GM18520 (cell line): ENCODE measurements at regions not wholly inside any gene's neighbourhood (a gene's known extent, or its start where the extent isn't known, plus 50 kb on each side); places are given as distances from the start of the nearest gene placed in this dataset.
"Not testable (repeated sequence)": the region's sequence is repeated elsewhere in the genome, so short reads cannot be mapped to it uniquely, and the experiment has no call there.

Source experiments
- ATAC-seq: cut with Tn5 transposase; IDR thresholded peaks from one replicate; pipeline ENCODE4 v1.9.1; 2021; ENCODE audit not compliant: unreplicated experiment

- no peak for ATAC-seq
These were observed 1169.4 kb upstream of the CELF2 start for GRCh38 chr10:9848278-9848677.

GRCh38 chr10:9848981-9849380 is 1168.7 kb upstream of the CELF2 start:
- ATAC-seq, result no peak

- no peak for ATAC-seq
These were observed 1167.3 kb upstream of the CELF2 start for GRCh38 chr10:9850415-9850814.

- ATAC-seq, result no peak
These were observed 1165.9 kb upstream of the CELF2 start for GRCh38 chr10:9851808-9852207.

GRCh38 chr10:9853405-9854355 is 1164.0 kb upstream of the CELF2 start:
- ATAC-seq, result no peak

- not testable (repeated sequence) for ATAC-seq
These were observed 1162.2 kb upstream of the CELF2 start for GRCh38 chr10:9855451-9855850.

GRCh38 chr10:9858816-9859215 is 1158.9 kb upstream of the CELF2 start:
- no peak for ATAC-seq

GRCh38 chr10:9860045-9860444 is 1157.6 kb upstream of the CELF2 start:
- ATAC-seq, result no peak

- ATAC-seq, result no peak
These were observed 1154.0 kb upstream of the CELF2 start for GRCh38 chr10:9863559-9864121.

GRCh38 chr10:9868499-9868898 is 1149.2 kb upstream of the CELF2 start:
- ATAC-seq, result no peak

GRCh38 chr10:9869205-9869604 is 1148.5 kb upstream of the CELF2 start:
- no peak for ATAC-seq

- ATAC-seq, result no peak
These were observed 1148.0 kb upstream of the CELF2 start for GRCh38 chr10:9869606-9870176.

- no peak for ATAC-seq
These were observed 1142.3 kb upstream of the CELF2 start for GRCh38 chr10:9875353-9875752.

- no peak for ATAC-seq
These were observed 1139.7 kb upstream of the CELF2 start for GRCh38 chr10:9877978-9878377.

- ATAC-seq, result no peak
These were observed 1139.3 kb upstream of the CELF2 start for GRCh38 chr10:9878383-9878782.

GRCh38 chr10:9885761-9886160 is 1131.9 kb upstream of the CELF2 start:
- ATAC-seq, result no peak

GRCh38 chr10:9886772-9887171 is 1130.9 kb upstream of the CELF2 start:
- no peak for ATAC-seq

- ATAC-seq, result no peak
These were observed 1122.2 kb upstream of the CELF2 start for GRCh38 chr10:9895453-9895852.

GRCh38 chr10:9895981-9896380 is 1121.7 kb upstream of the CELF2 start:
- no peak for ATAC-seq

- ATAC-seq, result no peak
These were observed 1118.9 kb upstream of the CELF2 start for GRCh38 chr10:9898633-9899395.

- ATAC-seq, result no peak
These were observed 1116.9 kb upstream of the CELF2 start for GRCh38 chr10:9900751-9901150.
